ENCODE measurements at regions not wholly inside any gene's neighbourhood (a gene's known extent, or its start where the extent isn't known, plus 50 kb on each side); places are given as distances from the start of the nearest gene placed in this dataset.

- Histone ChIP-seq H3K4me1 (peaks cover 0 to 13% of the 10 kb centered on the region in 2 donors), H3K27ac (no peak overlapping the region), H3K9me3 (no peaks in the 10 kb centered on the region), H3K36me3 (no peaks in the 10 kb centered on the region), H3K27me3 (no peaks in the 10 kb centered on the region), H3K4me3 (no peak overlapping the region)
- TF ChIP-seq CTCF (IDR thresholded peaks at IDR 0.05), result no peak
- DNase-seq (ENCODE audit: low spot score), result no peak
These were observed 73.3 kb upstream of the TBCA start for GRCh38 chr5:77849308-77849900.

- TF ChIP-seq CTCF (IDR thresholded peaks at IDR 0.05), result no peak
- DNase-seq (ENCODE audit: low spot score), result no peak
- Histone ChIP-seq H3K4me3 (no peak overlapping the region), H3K27ac (no peak overlapping the region), H3K9me3 (no peaks in the 10 kb centered on the region), H3K36me3 (no peaks in the 10 kb centered on the region), H3K27me3 (no peaks in the 10 kb centered on the region), H3K4me1 (peaks cover 0 to 13% of the 10 kb centered on the region in 2 donors)
These were observed 71.7 kb upstream of the TBCA start for GRCh38 chr5:77847814-77848290.

- H3K9me3 ChIP-seq, result no peaks in the 10 kb centered on the region
- H3K4me1 ChIP-seq, result peaks cover 0 to 9% of the 10 kb centered on the region in 2 donors
- no peak for DNase-seq (ENCODE audit: low spot score)
- no peaks in the 10 kb centered on the region for H3K27me3 ChIP-seq
- no peak for TF ChIP-seq CTCF (IDR thresholded peaks at IDR 0.05)
- H3K36me3 ChIP-seq, result no peaks in the 10 kb centered on the region
- H3K27ac ChIP-seq, result no peak overlapping the region
- H3K4me3 ChIP-seq, result no peak overlapping the region
These were observed 71.0 kb upstream of the TBCA start for GRCh38 chr5:77847129-77847460.

GRCh38 chr5:77846422-77847128 is 70.4 kb upstream of the TBCA start:
- Histone ChIP-seq H3K27ac (no peak overlapping the region), H3K4me3 (no peak overlapping the region), H3K4me1 (peaks cover 0 to 6% of the 10 kb centered on the region in 2 donors), H3K27me3 (no peaks in the 10 kb centered on the region), H3K9me3 (no peaks in the 10 kb centered on the region), H3K36me3 (no peaks in the 10 kb centered on the region)
- TF ChIP-seq CTCF (IDR thresholded peaks at IDR 0.05), result no peak
- DNase-seq (ENCODE audit: low spot score), result no peak

GRCh38 chr5:77845324-77845646 is 69.1 kb upstream of the TBCA start:
- Histone ChIP-seq H3K27me3 (no peaks in the 10 kb centered on the region), H3K27ac (no peak overlapping the region), H3K9me3 (no peaks in the 10 kb centered on the region), H3K4me1 (peaks cover 0 to 6% of the 10 kb centered on the region in 2 donors), H3K36me3 (no peaks in the 10 kb centered on the region), H3K4me3 (no peak overlapping the region)
- no peak for DNase-seq (ENCODE audit: low spot score)
- no peak for TF ChIP-seq CTCF (IDR thresholded peaks at IDR 0.05)

Data from right atrium auricular region (tissue), 2 donors.